HG03378 (cell line): ENCODE measurements at regions not wholly inside any gene's neighbourhood (a gene's known extent, or its start where the extent isn't known, plus 50 kb on each side); places are given as distances from the start of the nearest gene placed in this dataset.

Experiments
- ATAC-seq: cut with Tn5 transposase; IDR thresholded peaks from one replicate; pipeline ENCODE4 v1.9.1; 2021; ENCODE audit warnings: mild to moderate bottlenecking, moderate library complexity; ENCODE audit not compliant: unreplicated experiment

DNA sequence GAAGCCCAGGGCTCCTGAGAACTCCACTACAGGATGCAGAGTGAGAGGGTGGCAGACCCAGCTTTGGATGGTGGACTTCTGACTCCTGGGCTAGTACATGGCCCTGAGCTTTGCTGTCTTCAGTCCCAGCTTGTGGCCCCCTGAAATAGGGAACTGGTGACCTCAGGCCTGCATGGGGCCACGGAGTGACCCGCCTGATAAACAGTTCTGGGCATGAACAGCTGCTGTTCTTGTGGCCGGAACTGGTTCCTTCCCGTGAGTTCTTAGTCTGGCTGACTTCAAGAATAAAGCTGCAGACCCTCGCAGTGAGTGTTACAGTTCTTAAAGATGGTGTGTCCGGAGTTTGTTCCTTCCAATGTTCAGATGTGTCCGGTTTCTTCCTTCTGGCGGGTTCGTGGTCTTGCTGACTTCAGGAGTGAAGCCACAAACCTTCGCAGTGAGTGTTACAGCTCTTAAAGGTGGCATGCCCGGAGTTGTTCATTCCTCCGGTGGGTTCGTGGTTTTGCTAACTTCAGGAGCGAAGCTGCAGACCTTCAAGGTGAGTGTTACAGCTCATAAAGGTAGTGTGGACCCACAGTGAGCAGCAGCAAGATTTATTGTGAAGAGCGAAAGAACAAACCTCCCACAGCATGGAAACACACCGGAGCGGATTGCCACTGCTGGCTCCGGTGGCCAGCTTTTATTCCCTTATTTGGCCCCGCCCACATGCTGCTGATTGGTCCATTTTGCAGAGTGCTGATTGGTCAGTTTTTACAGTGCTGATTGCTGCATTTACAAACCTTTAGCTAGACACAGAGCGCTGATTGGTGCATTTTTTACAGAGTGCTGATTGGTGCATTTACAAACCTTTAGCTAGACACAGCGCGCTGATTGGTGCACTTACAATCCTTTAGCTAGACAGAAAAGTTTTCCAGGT is 268.0 kb downstream of the ZEB1 start:
- no peak for ATAC-seq

DNA sequence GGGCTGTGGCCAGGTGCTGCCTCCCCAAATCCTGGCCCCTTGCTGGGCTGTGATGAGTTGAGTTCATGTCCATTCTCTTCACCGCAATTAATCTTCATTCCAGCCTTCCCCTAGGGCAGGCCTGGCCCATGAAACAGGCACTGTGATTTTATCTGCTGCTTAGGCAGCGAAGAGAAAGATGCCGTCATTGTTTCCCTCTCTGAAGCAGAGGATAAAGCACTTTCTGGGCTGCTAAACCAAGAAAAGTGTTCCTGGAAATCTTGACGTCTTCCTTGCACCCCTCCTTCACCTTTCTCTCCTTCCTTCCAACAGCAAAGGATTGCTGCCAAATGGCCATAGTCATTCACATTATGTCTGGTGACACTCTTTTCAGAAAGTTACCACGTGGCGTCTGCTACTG is 265.9 kb downstream of the ZEB1 start:
- no peak for ATAC-seq

- ATAC-seq = no peak
Observed at GRCh38 chr10:31584098-31584631, 265.1 kb downstream of the ZEB1 start.

DNA sequence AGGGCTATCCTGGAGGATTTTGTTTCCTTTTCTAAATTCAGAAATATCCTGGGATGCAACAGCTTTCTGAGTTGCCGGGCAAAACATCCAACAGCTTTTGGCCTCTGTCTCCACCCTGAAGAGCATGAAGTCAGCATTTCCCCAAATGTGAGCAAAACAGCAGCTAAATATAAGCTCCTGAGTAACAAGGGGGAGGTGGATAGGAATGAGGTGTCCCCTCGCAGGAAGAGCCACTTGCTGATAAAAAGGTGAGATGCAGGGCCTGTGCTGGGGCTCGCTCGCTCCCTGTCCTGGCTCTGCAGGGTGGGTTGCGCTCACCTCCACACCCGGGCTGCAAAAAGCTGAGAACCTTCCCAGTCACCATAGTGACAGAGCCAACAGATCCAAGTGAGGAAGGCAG is 264.3 kb downstream of the ZEB1 start:
- ATAC-seq = no peak

- no peak for ATAC-seq
Observed at GRCh38 chr10:31582365-31583052, 263.5 kb downstream of the ZEB1 start.

- peak; percentile 92 for ATAC-seq
Observed at GRCh38 chr10:31581741-31582323, 262.8 kb downstream of the ZEB1 start.

- ATAC-seq = no peak
Observed at GRCh38 chr10:31580646-31581045, 261.6 kb downstream of the ZEB1 start.
